Epithelial cell of prostate (primary cell): ENCODE measurements at regions not wholly inside any gene's neighbourhood (a gene's known extent, or its start where the extent isn't known, plus 50 kb on each side); places are given as distances from the start of the nearest gene placed in this dataset.
"Not testable (repeated sequence)": the region's sequence is repeated elsewhere in the genome, so short reads cannot be mapped to it uniquely, and the experiment has no call there.

Source experiments
- DNase-seq: peaks from one replicate; pipeline ENCODE4 v3.0.0-alpha.2; 2011; ENCODE audit warnings: low read depth, low spot score
- H3K27ac ChIP-seq: fragments of 450-650 bp; 2 replicates; pipeline ENCODE4 v1.5.1; 2017; ENCODE audit warnings: mild to moderate bottlenecking

- peak overlapping the region; percentile 8 for H3K27ac ChIP-seq
- no peak for DNase-seq
These were observed 122.6 kb upstream of the DNAJC10 start for GRCh38 chr2:182593394-182593975.

GRCh38 chr2:182594286-182594685 is 121.8 kb upstream of the DNAJC10 start:
- DNase-seq: no peak
- H3K27ac ChIP-seq: no peak overlapping the region

GRCh38 chr2:182595650-182596049 is 120.4 kb upstream of the DNAJC10 start:
- no peak for DNase-seq
- H3K27ac ChIP-seq: no peak overlapping the region

GRCh38 chr2:182597570-182598295 is 118.3 kb upstream of the DNAJC10 start:
- no peak overlapping the region for H3K27ac ChIP-seq
- no peak for DNase-seq

GRCh38 chr2:182598626-182599025 is 117.4 kb upstream of the DNAJC10 start:
- DNase-seq: no peak
- H3K27ac ChIP-seq: no peak overlapping the region

GRCh38 chr2:182605166-182605565 is 110.9 kb upstream of the DNAJC10 start:
- H3K27ac ChIP-seq: no peak overlapping the region
- DNase-seq: no peak

GRCh38 chr2:182606728-182607681 is 109.1 kb upstream of the DNAJC10 start:
- H3K27ac ChIP-seq: no peak overlapping the region
- DNase-seq: no peak

GRCh38 chr2:182608181-182608845 is 107.7 kb upstream of the DNAJC10 start:
- DNase-seq: no peak
- H3K27ac ChIP-seq: no peak overlapping the region

- not testable (repeated sequence) for DNase-seq, H3K27ac ChIP-seq
These were observed 107.1 kb upstream of the DNAJC10 start for GRCh38 chr2:182609005-182609404.

GRCh38 chr2:182610231-182610630 is 105.8 kb upstream of the DNAJC10 start:
- no peak overlapping the region for H3K27ac ChIP-seq
- no peak for DNase-seq

GRCh38 chr2:182611009-182611408 is 105.0 kb upstream of the DNAJC10 start:
- no peak overlapping the region for H3K27ac ChIP-seq
- no peak for DNase-seq

GRCh38 chr2:182615036-182615435 is 101.0 kb upstream of the DNAJC10 start:
- no peak for DNase-seq

GRCh38 chr2:182616471-182617393 is 99.3 kb upstream of the DNAJC10 start:
- H3K27ac ChIP-seq: no peak overlapping the region
- DNase-seq: no peak

More at GRCh38 chr2:182615036-182615435, 101.0 kb upstream of the DNAJC10 start:
- no peak overlapping the region for H3K27ac ChIP-seq

GRCh38 chr2:182618672-182619079 is 97.4 kb upstream of the DNAJC10 start:
- no peak for DNase-seq
- peak overlapping the region; percentile 28 for H3K27ac ChIP-seq

- no peak overlapping the region for H3K27ac ChIP-seq
- no peak for DNase-seq
These were observed 96.8 kb upstream of the DNAJC10 start for GRCh38 chr2:182619276-182619675.

GRCh38 chr2:182621191-182621590 is 94.9 kb upstream of the DNAJC10 start:
- DNase-seq: no peak
- no peak overlapping the region for H3K27ac ChIP-seq

- no peak for DNase-seq
- H3K27ac ChIP-seq: no peak overlapping the region
These were observed 94.2 kb upstream of the DNAJC10 start for GRCh38 chr2:182621810-182622209.

GRCh38 chr2:182622231-182622630 is 93.8 kb upstream of the DNAJC10 start:
- H3K27ac ChIP-seq: no peak overlapping the region
- DNase-seq: no peak

GRCh38 chr2:182625814-182626213 is 90.2 kb upstream of the DNAJC10 start:
- H3K27ac ChIP-seq: no peak overlapping the region
- no peak for DNase-seq
